GM18858 (cell line): ENCODE measurements at regions not wholly inside any gene's neighbourhood (a gene's known extent, or its start where the extent isn't known, plus 50 kb on each side); places are given as distances from the start of the nearest gene placed in this dataset.

Experiments used
- ATAC-seq: cut with Tn5 transposase; IDR thresholded peaks from one replicate; pipeline ENCODE4 v1.9.1; 2021; ENCODE audit not compliant: unreplicated experiment

GRCh38 chr14:83314764-83315163 is 1781.1 kb upstream of the SEL1L start:
- no peak for ATAC-seq

GRCh38 chr14:83316356-83316755 is 1782.7 kb upstream of the SEL1L start:
- no peak for ATAC-seq

- no peak for ATAC-seq
Observed at GRCh38 chr14:83320837-83321236, 1787.2 kb upstream of the SEL1L start.

GRCh38 chr14:83331513-83331912 is 1797.9 kb upstream of the SEL1L start:
- no peak for ATAC-seq

- ATAC-seq = no peak
Observed at GRCh38 chr14:83342590-83342989, 1808.9 kb upstream of the SEL1L start.

- no peak for ATAC-seq
Observed at GRCh38 chr14:83347874-83348273, 1814.2 kb upstream of the SEL1L start.

- no peak for ATAC-seq
Observed at GRCh38 chr14:83355609-83356008, 1822.0 kb upstream of the SEL1L start.

GRCh38 chr14:83356080-83356479 is 1822.4 kb upstream of the SEL1L start:
- no peak for ATAC-seq

- no peak for ATAC-seq
Observed at GRCh38 chr14:83372271-83372670, 1838.6 kb upstream of the SEL1L start.

GRCh38 chr14:83379436-83379835 is 1845.8 kb upstream of the SEL1L start:
- ATAC-seq = no peak

- ATAC-seq = no peak
Observed at GRCh38 chr14:83384253-83384652, 1850.6 kb upstream of the SEL1L start.

GRCh38 chr14:83395321-83395720 is 1861.7 kb upstream of the SEL1L start:
- ATAC-seq = no peak

GRCh38 chr14:83416476-83416875 is 1882.8 kb upstream of the SEL1L start:
- no peak for ATAC-seq

- no peak for ATAC-seq
Observed at GRCh38 chr14:83419420-83419819, 1885.8 kb upstream of the SEL1L start.

- ATAC-seq = no peak
Observed at GRCh38 chr14:83421711-83422110, 1888.1 kb upstream of the SEL1L start.

GRCh38 chr14:83425138-83425537 is 1891.5 kb upstream of the SEL1L start:
- no peak for ATAC-seq

- ATAC-seq = no peak
Observed at GRCh38 chr14:83425706-83426105, 1892.1 kb upstream of the SEL1L start.

GRCh38 chr14:83433618-83434017 is 1900.0 kb upstream of the SEL1L start:
- ATAC-seq = no peak

- no peak for ATAC-seq
Observed at GRCh38 chr14:83441801-83442200, 1908.1 kb upstream of the SEL1L start.

- ATAC-seq = no peak
Observed at GRCh38 chr14:83455561-83455960, 1921.9 kb upstream of the SEL1L start.

- ATAC-seq = no peak
Observed at GRCh38 chr14:83461521-83461920, 1927.9 kb upstream of the SEL1L start.

GRCh38 chr14:83462759-83463158 is 1929.1 kb upstream of the SEL1L start:
- no peak for ATAC-seq

- no peak for ATAC-seq
Observed at GRCh38 chr14:83463500-83464098, 1929.9 kb upstream of the SEL1L start.
